ENCODE measurements at regions not wholly inside any gene's neighbourhood (a gene's known extent, or its start where the extent isn't known, plus 50 kb on each side); places are given as distances from the start of the nearest gene placed in this dataset.

DNA sequence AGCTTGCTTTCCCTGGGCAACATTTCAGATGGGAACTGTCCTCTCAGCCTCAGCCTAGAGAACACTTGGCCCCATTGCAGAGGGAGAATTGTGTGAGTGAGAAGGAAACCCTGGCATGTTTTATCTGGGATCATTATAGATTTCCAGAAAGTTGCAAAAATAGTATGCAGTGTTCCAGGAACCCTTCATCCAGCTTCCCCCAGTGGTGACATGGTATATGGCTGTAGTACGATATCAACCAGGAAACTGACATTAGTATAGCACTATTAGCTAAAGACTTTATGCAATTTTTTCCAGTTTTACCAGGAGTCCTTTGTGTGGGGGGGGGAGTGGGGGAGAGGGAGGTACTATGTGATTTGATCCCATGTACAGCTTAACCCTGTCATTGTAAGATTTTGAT, 166.2 kb upstream of the KBTBD8 start:
- in situ Hi-C loops (cut with MboI) (no loop called here), intact Hi-C loops (cut with micrococcal nuclease; ENCODE audit: unreplicated experiment) (no loop called here)
- POLR2A ChIA-PET, result interaction anchor here (0.6 kb wide), 1 partner anchor 419 kb away, joined by 4 read pairs; no protein-coding TSS in a partner anchor
- CTCF ChIA-PET, result no interaction called here
- no peak overlapping the region for H3K4me3 ChIP-seq
- no peaks in the 10 kb centered on the region for H4K20me1 ChIP-seq (ENCODE audit: control insufficient read depth, insufficient read depth)
- no peaks in the 10 kb centered on the region for H3K9me3 ChIP-seq (replicated peaks; ENCODE audit: control insufficient read depth, insufficient read depth, low read length)
- no peaks in the 10 kb centered on the region; a peak in 1 of 4 replicates for H3K27me3 ChIP-seq (replicated peaks in 1 of 2; ENCODE audit: control insufficient read depth in 2 of 2, insufficient read depth in 2 of 2, low read length in 1 of 2)
- H3K27ac ChIP-seq (ENCODE audit: control insufficient read depth, insufficient read depth), result no peak overlapping the region
- RAD21 ChIA-PET (ENCODE audit: unreplicated experiment), result no interaction called here
- no TSS peak for BruUV-seq (replicated peaks)
- TF ChIP-seq, protein P1, sequence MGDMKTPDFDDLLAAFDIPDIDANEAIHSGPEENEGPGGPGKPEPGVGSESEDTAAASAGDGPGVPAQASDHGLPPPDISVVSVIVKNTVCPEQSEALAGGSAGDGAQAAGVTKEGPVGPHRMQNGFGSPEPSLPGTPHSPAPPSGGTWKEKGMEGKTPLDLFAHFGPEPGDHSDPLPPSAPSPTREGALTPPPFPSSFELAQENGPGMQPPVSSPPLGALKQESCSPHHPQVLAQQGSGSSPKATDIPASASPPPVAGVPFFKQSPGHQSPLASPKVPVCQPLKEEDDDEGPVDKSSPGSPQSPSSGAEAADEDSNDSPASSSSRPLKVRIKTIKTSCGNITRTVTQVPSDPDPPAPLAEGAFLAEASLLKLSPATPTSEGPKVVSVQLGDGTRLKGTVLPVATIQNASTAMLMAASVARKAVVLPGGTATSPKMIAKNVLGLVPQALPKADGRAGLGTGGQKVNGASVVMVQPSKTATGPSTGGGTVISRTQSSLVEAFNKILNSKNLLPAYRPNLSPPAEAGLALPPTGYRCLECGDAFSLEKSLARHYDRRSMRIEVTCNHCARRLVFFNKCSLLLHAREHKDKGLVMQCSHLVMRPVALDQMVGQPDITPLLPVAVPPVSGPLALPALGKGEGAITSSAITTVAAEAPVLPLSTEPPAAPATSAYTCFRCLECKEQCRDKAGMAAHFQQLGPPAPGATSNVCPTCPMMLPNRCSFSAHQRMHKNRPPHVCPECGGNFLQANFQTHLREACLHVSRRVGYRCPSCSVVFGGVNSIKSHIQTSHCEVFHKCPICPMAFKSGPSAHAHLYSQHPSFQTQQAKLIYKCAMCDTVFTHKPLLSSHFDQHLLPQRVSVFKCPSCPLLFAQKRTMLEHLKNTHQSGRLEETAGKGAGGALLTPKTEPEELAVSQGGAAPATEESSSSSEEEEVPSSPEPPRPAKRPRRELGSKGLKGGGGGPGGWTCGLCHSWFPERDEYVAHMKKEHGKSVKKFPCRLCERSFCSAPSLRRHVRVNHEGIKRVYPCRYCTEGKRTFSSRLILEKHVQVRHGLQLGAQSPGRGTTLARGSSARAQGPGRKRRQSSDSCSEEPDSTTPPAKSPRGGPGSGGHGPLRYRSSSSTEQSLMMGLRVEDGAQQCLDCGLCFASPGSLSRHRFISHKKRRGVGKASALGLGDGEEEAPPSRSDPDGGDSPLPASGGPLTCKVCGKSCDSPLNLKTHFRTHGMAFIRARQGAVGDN (IDR thresholded peaks at IDR 0.05), result no peak
- TF ChIP-seq SPI1 (IDR thresholded peaks at IDR 0.05; ENCODE audit: borderline replicate concordance, insufficient read depth, low read depth, low read length) (no peak), ZNF24 (IDR thresholded peaks at IDR 0.05) (no peak), ATF7 (IDR thresholded peaks at IDR 0.05; ENCODE audit: low read depth) (no peak)
- TF ChIP-seq, protein P2, sequence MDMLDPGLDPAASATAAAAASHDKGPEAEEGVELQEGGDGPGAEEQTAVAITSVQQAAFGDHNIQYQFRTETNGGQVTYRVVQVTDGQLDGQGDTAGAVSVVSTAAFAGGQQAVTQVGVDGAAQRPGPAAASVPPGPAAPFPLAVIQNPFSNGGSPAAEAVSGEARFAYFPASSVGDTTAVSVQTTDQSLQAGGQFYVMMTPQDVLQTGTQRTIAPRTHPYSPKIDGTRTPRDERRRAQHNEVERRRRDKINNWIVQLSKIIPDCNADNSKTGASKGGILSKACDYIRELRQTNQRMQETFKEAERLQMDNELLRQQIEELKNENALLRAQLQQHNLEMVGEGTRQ (IDR thresholded peaks at IDR 0.05; ENCODE audit: borderline replicate concordance, low read depth, low read length), result no peak
- TF ChIP-seq, protein P3, sequence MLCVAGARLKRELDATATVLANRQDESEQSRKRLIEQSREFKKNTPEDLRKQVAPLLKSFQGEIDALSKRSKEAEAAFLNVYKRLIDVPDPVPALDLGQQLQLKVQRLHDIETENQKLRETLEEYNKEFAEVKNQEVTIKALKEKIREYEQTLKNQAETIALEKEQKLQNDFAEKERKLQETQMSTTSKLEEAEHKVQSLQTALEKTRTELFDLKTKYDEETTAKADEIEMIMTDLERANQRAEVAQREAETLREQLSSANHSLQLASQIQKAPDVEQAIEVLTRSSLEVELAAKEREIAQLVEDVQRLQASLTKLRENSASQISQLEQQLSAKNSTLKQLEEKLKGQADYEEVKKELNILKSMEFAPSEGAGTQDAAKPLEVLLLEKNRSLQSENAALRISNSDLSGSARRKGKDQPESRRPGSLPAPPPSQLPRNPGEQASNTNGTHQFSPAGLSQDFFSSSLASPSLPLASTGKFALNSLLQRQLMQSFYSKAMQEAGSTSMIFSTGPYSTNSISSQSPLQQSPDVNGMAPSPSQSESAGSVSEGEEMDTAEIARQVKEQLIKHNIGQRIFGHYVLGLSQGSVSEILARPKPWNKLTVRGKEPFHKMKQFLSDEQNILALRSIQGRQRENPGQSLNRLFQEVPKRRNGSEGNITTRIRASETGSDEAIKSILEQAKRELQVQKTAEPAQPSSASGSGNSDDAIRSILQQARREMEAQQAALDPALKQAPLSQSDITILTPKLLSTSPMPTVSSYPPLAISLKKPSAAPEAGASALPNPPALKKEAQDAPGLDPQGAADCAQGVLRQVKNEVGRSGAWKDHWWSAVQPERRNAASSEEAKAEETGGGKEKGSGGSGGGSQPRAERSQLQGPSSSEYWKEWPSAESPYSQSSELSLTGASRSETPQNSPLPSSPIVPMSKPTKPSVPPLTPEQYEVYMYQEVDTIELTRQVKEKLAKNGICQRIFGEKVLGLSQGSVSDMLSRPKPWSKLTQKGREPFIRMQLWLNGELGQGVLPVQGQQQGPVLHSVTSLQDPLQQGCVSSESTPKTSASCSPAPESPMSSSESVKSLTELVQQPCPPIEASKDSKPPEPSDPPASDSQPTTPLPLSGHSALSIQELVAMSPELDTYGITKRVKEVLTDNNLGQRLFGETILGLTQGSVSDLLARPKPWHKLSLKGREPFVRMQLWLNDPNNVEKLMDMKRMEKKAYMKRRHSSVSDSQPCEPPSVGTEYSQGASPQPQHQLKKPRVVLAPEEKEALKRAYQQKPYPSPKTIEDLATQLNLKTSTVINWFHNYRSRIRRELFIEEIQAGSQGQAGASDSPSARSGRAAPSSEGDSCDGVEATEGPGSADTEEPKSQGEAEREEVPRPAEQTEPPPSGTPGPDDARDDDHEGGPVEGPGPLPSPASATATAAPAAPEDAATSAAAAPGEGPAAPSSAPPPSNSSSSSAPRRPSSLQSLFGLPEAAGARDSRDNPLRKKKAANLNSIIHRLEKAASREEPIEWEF (IDR thresholded peaks at IDR 0.05; ENCODE audit: insufficient replicate concordance, low read depth, low read length), result no peak
- no peak for FAIRE-seq
- H3K4me2 ChIP-seq (ENCODE audit: control insufficient read depth, insufficient read depth), result no peak overlapping the region
- no peak for ATAC-seq
- WGBS (ENCODE audit: insufficient coverage, insufficient replicate concordance, low lambda C conversion rate, missing lambda C conversion rate), result 56% methylated on average over 1 of the region's 1 CpG
- H3K4me1 ChIP-seq (ENCODE audit: control insufficient read depth, insufficient read depth, low read length), result no peaks in the 10 kb centered on the region
- no peak overlapping the region for H3K9ac ChIP-seq (ENCODE audit: control insufficient read depth, insufficient read depth, low read length)
- H3K36me3 ChIP-seq (ENCODE audit: control insufficient read depth in 2 of 2, insufficient read depth in 2 of 2, low read length in 1 of 2), result no peaks in the 10 kb centered on the region
- SMC1A ChIA-PET (ENCODE audit: uncharacterized antibody, unreplicated experiment), result interaction anchor here (0.6 to 1.9 kb wide), 4 partner anchors 10 to 32 kb away, joined by 3 to 5 read pairs (median 3); no protein-coding TSS in a partner anchor
- H2AFZ ChIP-seq (ENCODE audit: control insufficient read depth, low read depth, low read length), result no peak overlapping the region
- H3K79me2 ChIP-seq (ENCODE audit: control insufficient read depth, insufficient read depth, low read length), result no peaks in the 10 kb centered on the region
- no peak for DNase-seq (ENCODE audit: low read depth, low spot score)

All from GM12878 (cell line).